GM12865 (cell line): ENCODE measurements at regions not wholly inside any gene's neighbourhood (a gene's known extent, or its start where the extent isn't known, plus 50 kb on each side); places are given as distances from the start of the nearest gene placed in this dataset.

Source experiments
- DNase-seq: peaks from one replicate; pipeline ENCODE4 v3.0.0; 2010; ENCODE audit warnings: low read depth
- H3K4me3 ChIP-seq: 2 replicates; pipeline ENCODE4 v1.5.1; 2011; ENCODE audit warnings: mild to moderate bottlenecking, low read depth, low read length, control low read depth
- CTCF ChIP-seq: IDR thresholded peaks from 2 replicates; pipeline ENCODE4 v1.5.1; 2011; ENCODE audit warnings: low read length, control low read depth, low read depth, inconsistent platforms; ENCODE audit not compliant: insufficient read depth; ENCODE audit errors: missing control alignments

- no peak for DNase-seq
- H3K4me3 ChIP-seq = no peak overlapping the region
- no peak for TF ChIP-seq CTCF
Measured at GRCh38 chr2:136049011-136049742, 63.8 kb upstream of the DARS1 start.

- TF ChIP-seq CTCF = no peak
- no peak for DNase-seq
- H3K4me3 ChIP-seq = no peak overlapping the region
Measured at GRCh38 chr2:136045835-136046570, 60.6 kb upstream of the DARS1 start.

- TF ChIP-seq CTCF = no peak
- no peak overlapping the region for H3K4me3 ChIP-seq
- no peak for DNase-seq
Measured at GRCh38 chr2:136045344-136045743, 59.9 kb upstream of the DARS1 start.
